ENCODE measurements at regions not wholly inside any gene's neighbourhood (a gene's known extent, or its start where the extent isn't known, plus 50 kb on each side); places are given as distances from the start of the nearest gene placed in this dataset.

- H3K27me3 ChIP-seq: peaks cover 10% of the 10 kb centered on the region
- no peak overlapping the region for H3K4me3 ChIP-seq
- H3K4me1 ChIP-seq: no peaks in the 10 kb centered on the region
- no peak overlapping the region for H3K27ac ChIP-seq
- H3K36me3 ChIP-seq: no peaks in the 10 kb centered on the region
- no peak for DNase-seq
- H3K9me3 ChIP-seq (replicated peaks): no peaks in the 10 kb centered on the region
Measured at GRCh38 chr1:38261574-38261973, 215.0 kb upstream of the POU3F1 start.

GRCh38 chr1:38258085-38258627, 211.6 kb upstream of the POU3F1 start:
- H3K36me3 ChIP-seq: no peaks in the 10 kb centered on the region
- H3K4me3 ChIP-seq: no peak overlapping the region
- H3K27ac ChIP-seq: no peak overlapping the region
- no peak for DNase-seq
- H3K4me1 ChIP-seq: no peaks in the 10 kb centered on the region
- H3K27me3 ChIP-seq: no peaks in the 10 kb centered on the region
- no peaks in the 10 kb centered on the region for H3K9me3 ChIP-seq (replicated peaks)

- H3K27ac ChIP-seq: no peak overlapping the region
- H3K4me3 ChIP-seq: no peak overlapping the region
- H3K4me1 ChIP-seq: no peaks in the 10 kb centered on the region
- no peak for DNase-seq
- H3K9me3 ChIP-seq (replicated peaks): no peaks in the 10 kb centered on the region
- H3K27me3 ChIP-seq: no peaks in the 10 kb centered on the region
- H3K36me3 ChIP-seq: no peaks in the 10 kb centered on the region
Measured at GRCh38 chr1:38257374-38257773, 210.8 kb upstream of the POU3F1 start.

- no peak for DNase-seq
- Histone ChIP-seq H3K9me3 (replicated peaks) (no peaks in the 10 kb centered on the region), H3K4me1 (no peaks in the 10 kb centered on the region), H3K27ac (no peak overlapping the region), H3K4me3 (no peak overlapping the region), H3K36me3 (no peaks in the 10 kb centered on the region), H3K27me3 (no peaks in the 10 kb centered on the region)
Measured at GRCh38 chr1:38256072-38256471, 209.5 kb upstream of the POU3F1 start.

- H3K4me1 ChIP-seq: no peaks in the 10 kb centered on the region
- H3K27ac ChIP-seq: no peak overlapping the region
- peaks cover 3% of the 10 kb centered on the region; the same call in 1 of the 2 replicates for H3K27me3 ChIP-seq
- no peaks in the 10 kb centered on the region for H3K9me3 ChIP-seq (replicated peaks)
- H3K36me3 ChIP-seq: no peaks in the 10 kb centered on the region
- no peak overlapping the region for H3K4me3 ChIP-seq
- DNase-seq: no peak
Measured at GRCh38 chr1:38253314-38253713, 206.7 kb upstream of the POU3F1 start.

GRCh38 chr1:38250356-38250755, 203.8 kb upstream of the POU3F1 start:
- Histone ChIP-seq H3K9me3 (replicated peaks) (no peaks in the 10 kb centered on the region), H3K27me3 (peaks cover 9% of the 10 kb centered on the region; the same call in 1 of the 2 replicates), H3K36me3 (no peaks in the 10 kb centered on the region), H3K4me1 (no peaks in the 10 kb centered on the region), H3K27ac (no peak overlapping the region), H3K4me3 (no peak overlapping the region)
- no peak for DNase-seq

- Histone ChIP-seq H3K27ac (no peak overlapping the region), H3K4me3 (no peak overlapping the region), H3K36me3 (no peaks in the 10 kb centered on the region), H3K9me3 (replicated peaks) (no peaks in the 10 kb centered on the region), H3K4me1 (no peaks in the 10 kb centered on the region), H3K27me3 (peaks cover 9% of the 10 kb centered on the region; the same call in 1 of the 2 replicates)
- no peak for DNase-seq
Measured at GRCh38 chr1:38249001-38249400, 202.4 kb upstream of the POU3F1 start.

- H3K27me3 ChIP-seq: peaks cover 9% of the 10 kb centered on the region; the same call in 1 of the 2 replicates
- no peaks in the 10 kb centered on the region for H3K4me1 ChIP-seq
- H3K36me3 ChIP-seq: no peaks in the 10 kb centered on the region
- no peak overlapping the region for H3K27ac ChIP-seq
- DNase-seq: no peak
- H3K9me3 ChIP-seq (replicated peaks): no peaks in the 10 kb centered on the region
- H3K4me3 ChIP-seq: no peak overlapping the region
Measured at GRCh38 chr1:38246955-38247952, 200.7 kb upstream of the POU3F1 start.

GRCh38 chr1:38244218-38244845, 197.7 kb upstream of the POU3F1 start:
- Histone ChIP-seq H3K36me3 (no peaks in the 10 kb centered on the region), H3K27me3 (peaks cover 9% of the 10 kb centered on the region; the same call in 1 of the 2 replicates), H3K4me3 (no peak overlapping the region), H3K4me1 (no peaks in the 10 kb centered on the region), H3K9me3 (replicated peaks) (no peaks in the 10 kb centered on the region), H3K27ac (no peak overlapping the region)
- no peak for DNase-seq

GRCh38 chr1:38243106-38243505, 196.5 kb upstream of the POU3F1 start:
- H3K4me3 ChIP-seq: no peak overlapping the region
- no peaks in the 10 kb centered on the region for H3K4me1 ChIP-seq
- H3K9me3 ChIP-seq (replicated peaks): no peaks in the 10 kb centered on the region
- no peak overlapping the region for H3K27ac ChIP-seq
- H3K27me3 ChIP-seq: peaks cover 7% of the 10 kb centered on the region; the same call in 1 of the 2 replicates
- no peaks in the 10 kb centered on the region for H3K36me3 ChIP-seq
- DNase-seq: peak in 1 of 2 experiments; percentile 14

GRCh38 chr1:38242506-38242905, 195.9 kb upstream of the POU3F1 start:
- no peaks in the 10 kb centered on the region for H3K36me3 ChIP-seq
- no peaks in the 10 kb centered on the region for H3K4me1 ChIP-seq
- no peak overlapping the region for H3K27ac ChIP-seq
- no peak for DNase-seq
- H3K4me3 ChIP-seq: no peak overlapping the region
- H3K9me3 ChIP-seq (replicated peaks): no peaks in the 10 kb centered on the region
- peaks cover 3% of the 10 kb centered on the region; the same call in 1 of the 2 replicates for H3K27me3 ChIP-seq

- Histone ChIP-seq H3K27me3 (no peaks in the 10 kb centered on the region), H3K4me3 (no peak overlapping the region), H3K27ac (no peak overlapping the region), H3K9me3 (replicated peaks) (no peaks in the 10 kb centered on the region), H3K36me3 (no peaks in the 10 kb centered on the region), H3K4me1 (no peaks in the 10 kb centered on the region)
- DNase-seq: no peak
Measured at GRCh38 chr1:38241594-38242334, 195.2 kb upstream of the POU3F1 start.

GRCh38 chr1:38240618-38241017, 194.0 kb upstream of the POU3F1 start:
- no peaks in the 10 kb centered on the region for H3K36me3 ChIP-seq

GRCh38 chr1:38239258-38239835, 192.8 kb upstream of the POU3F1 start:
- Histone ChIP-seq H3K27ac (no peak overlapping the region), H3K4me3 (no peak overlapping the region), H3K36me3 (no peaks in the 10 kb centered on the region), H3K4me1 (peaks cover 4% of the 10 kb centered on the region; the same call in 1 of the 2 replicates), H3K9me3 (replicated peaks) (no peaks in the 10 kb centered on the region), H3K27me3 (no peaks in the 10 kb centered on the region)
- DNase-seq: peak; percentile 7 to 12

More at GRCh38 chr1:38240618-38241017, 194.0 kb upstream of the POU3F1 start:
- no peak for DNase-seq
- peaks cover 4% of the 10 kb centered on the region; the same call in 1 of the 2 replicates for H3K4me1 ChIP-seq
- no peak overlapping the region for H3K27ac ChIP-seq
- no peak overlapping the region for H3K4me3 ChIP-seq
- H3K9me3 ChIP-seq (replicated peaks): no peaks in the 10 kb centered on the region
- H3K27me3 ChIP-seq: no peaks in the 10 kb centered on the region

All from SJCRH30 (cell line).